ENCODE measurements at regions not wholly inside any gene's neighbourhood (a gene's known extent, or its start where the extent isn't known, plus 50 kb on each side); places are given as distances from the start of the nearest gene placed in this dataset.

GRCh38 chr14:51507906-51508511 is 143.7 kb upstream of the FRMD6 start:
- FAIRE-seq (no peak), DNase-seq (ENCODE audit: low spot score) (no peak)

GRCh38 chr14:51511265-51511664 is 140.4 kb upstream of the FRMD6 start:
- FAIRE-seq, result no peak

GRCh38 chr14:51512316-51512715 is 139.4 kb upstream of the FRMD6 start:
- FAIRE-seq (no peak), DNase-seq (ENCODE audit: low spot score) (no peak)

More at GRCh38 chr14:51511265-51511664, 140.4 kb upstream of the FRMD6 start:
- DNase-seq (ENCODE audit: low spot score), result no peak

- DNase-seq (ENCODE audit: low spot score) (no peak), FAIRE-seq (no peak)
Measured at GRCh38 chr14:51513281-51513680, 138.4 kb upstream of the FRMD6 start.

GRCh38 chr14:51513933-51514332 is 137.8 kb upstream of the FRMD6 start:
- FAIRE-seq (no peak), DNase-seq (ENCODE audit: low spot score) (no peak)

GRCh38 chr14:51515611-51516010 is 136.1 kb upstream of the FRMD6 start:
- DNase-seq (ENCODE audit: low spot score) (no peak), FAIRE-seq (no peak)

GRCh38 chr14:51516706-51517395 is 134.9 kb upstream of the FRMD6 start:
- no peak for DNase-seq (ENCODE audit: low spot score)
- no peak for FAIRE-seq

GRCh38 chr14:51518280-51518679 is 133.4 kb upstream of the FRMD6 start:
- FAIRE-seq (no peak), DNase-seq (ENCODE audit: low spot score) (no peak)

- FAIRE-seq (no peak), DNase-seq (ENCODE audit: low spot score) (no peak)
Measured at GRCh38 chr14:51518711-51519110, 133.0 kb upstream of the FRMD6 start.

GRCh38 chr14:51520087-51520486 is 131.6 kb upstream of the FRMD6 start:
- DNase-seq (ENCODE audit: low spot score) (no peak), FAIRE-seq (no peak)

GRCh38 chr14:51521764-51522163 is 129.9 kb upstream of the FRMD6 start:
- DNase-seq (ENCODE audit: low spot score), result no peak
- FAIRE-seq, result peak; percentile 48

GRCh38 chr14:51523243-51523642 is 128.5 kb upstream of the FRMD6 start:
- DNase-seq (ENCODE audit: low spot score) (no peak), FAIRE-seq (no peak)

- no peak for FAIRE-seq
- DNase-seq (ENCODE audit: low spot score), result no peak
Measured at GRCh38 chr14:51525739-51526138, 126.0 kb upstream of the FRMD6 start.

- DNase-seq (ENCODE audit: low spot score) (peak; percentile 51), FAIRE-seq (peak; percentile 65)
Measured at GRCh38 chr14:51527073-51527472, 124.6 kb upstream of the FRMD6 start.

- no peak for DNase-seq (ENCODE audit: low spot score)
- FAIRE-seq, result no peak
Measured at GRCh38 chr14:51529736-51530135, 122.0 kb upstream of the FRMD6 start.

GRCh38 chr14:51533160-51533559 is 118.5 kb upstream of the FRMD6 start:
- FAIRE-seq (no peak), DNase-seq (ENCODE audit: low spot score) (no peak)

GRCh38 chr14:51533872-51534553 is 117.7 kb upstream of the FRMD6 start:
- DNase-seq (ENCODE audit: low spot score), result no peak

GRCh38 chr14:51534610-51535011 is 117.1 kb upstream of the FRMD6 start:
- FAIRE-seq, result no peak
- peak; percentile 54 for DNase-seq (ENCODE audit: low spot score)

More at GRCh38 chr14:51533872-51534553, 117.7 kb upstream of the FRMD6 start:
- FAIRE-seq, result no peak

- no peak for DNase-seq (ENCODE audit: low spot score)
- no peak for FAIRE-seq
Measured at GRCh38 chr14:51535443-51536044, 116.2 kb upstream of the FRMD6 start.

- no peak for DNase-seq (ENCODE audit: low spot score)
- FAIRE-seq, result no peak
Measured at GRCh38 chr14:51538973-51539372, 112.7 kb upstream of the FRMD6 start.

GRCh38 chr14:51539571-51540037 is 112.1 kb upstream of the FRMD6 start:
- peak; percentile 92 for DNase-seq (ENCODE audit: low spot score)
- peak; percentile 92 for FAIRE-seq

GRCh38 chr14:51540364-51540763 is 111.3 kb upstream of the FRMD6 start:
- FAIRE-seq (no peak), DNase-seq (ENCODE audit: low spot score) (no peak)
